ENCODE measurements at regions not wholly inside any gene's neighbourhood (a gene's known extent, or its start where the extent isn't known, plus 50 kb on each side); places are given as distances from the start of the nearest gene placed in this dataset.

DNA sequence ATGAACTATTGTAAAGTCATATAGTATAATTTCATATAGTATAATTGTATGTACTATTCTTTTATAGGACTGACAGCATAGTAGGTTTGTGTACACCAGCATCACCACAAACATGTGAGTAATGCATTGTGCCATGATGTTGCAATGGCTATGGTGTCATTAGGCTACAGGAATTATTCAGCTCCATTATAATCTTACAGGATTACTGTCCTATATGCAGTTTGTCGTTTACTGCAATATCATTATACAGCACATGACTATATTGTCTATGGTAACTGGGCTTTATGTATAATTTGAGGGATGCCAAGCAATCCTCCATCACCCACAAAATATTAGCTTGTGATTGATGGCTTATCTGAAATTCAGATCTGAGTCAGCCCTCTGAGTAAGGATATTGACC, 54.2 kb upstream of the PBX1 start:
- TF ChIP-seq SMC3 (IDR thresholded peaks at IDR 0.05; ENCODE audit: low read depth, low read length), result no peak
- no peak for TF ChIP-seq RAD21 (IDR thresholded peaks at IDR 0.05; ENCODE audit: low read length)
- TF ChIP-seq, protein P1, sequence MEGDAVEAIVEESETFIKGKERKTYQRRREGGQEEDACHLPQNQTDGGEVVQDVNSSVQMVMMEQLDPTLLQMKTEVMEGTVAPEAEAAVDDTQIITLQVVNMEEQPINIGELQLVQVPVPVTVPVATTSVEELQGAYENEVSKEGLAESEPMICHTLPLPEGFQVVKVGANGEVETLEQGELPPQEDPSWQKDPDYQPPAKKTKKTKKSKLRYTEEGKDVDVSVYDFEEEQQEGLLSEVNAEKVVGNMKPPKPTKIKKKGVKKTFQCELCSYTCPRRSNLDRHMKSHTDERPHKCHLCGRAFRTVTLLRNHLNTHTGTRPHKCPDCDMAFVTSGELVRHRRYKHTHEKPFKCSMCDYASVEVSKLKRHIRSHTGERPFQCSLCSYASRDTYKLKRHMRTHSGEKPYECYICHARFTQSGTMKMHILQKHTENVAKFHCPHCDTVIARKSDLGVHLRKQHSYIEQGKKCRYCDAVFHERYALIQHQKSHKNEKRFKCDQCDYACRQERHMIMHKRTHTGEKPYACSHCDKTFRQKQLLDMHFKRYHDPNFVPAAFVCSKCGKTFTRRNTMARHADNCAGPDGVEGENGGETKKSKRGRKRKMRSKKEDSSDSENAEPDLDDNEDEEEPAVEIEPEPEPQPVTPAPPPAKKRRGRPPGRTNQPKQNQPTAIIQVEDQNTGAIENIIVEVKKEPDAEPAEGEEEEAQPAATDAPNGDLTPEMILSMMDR (IDR thresholded peaks at IDR 0.05), result no peak
- no peak for TF ChIP-seq FOXM1 (IDR thresholded peaks at IDR 0.05; ENCODE audit: low read depth)
- TF ChIP-seq, protein P2, sequence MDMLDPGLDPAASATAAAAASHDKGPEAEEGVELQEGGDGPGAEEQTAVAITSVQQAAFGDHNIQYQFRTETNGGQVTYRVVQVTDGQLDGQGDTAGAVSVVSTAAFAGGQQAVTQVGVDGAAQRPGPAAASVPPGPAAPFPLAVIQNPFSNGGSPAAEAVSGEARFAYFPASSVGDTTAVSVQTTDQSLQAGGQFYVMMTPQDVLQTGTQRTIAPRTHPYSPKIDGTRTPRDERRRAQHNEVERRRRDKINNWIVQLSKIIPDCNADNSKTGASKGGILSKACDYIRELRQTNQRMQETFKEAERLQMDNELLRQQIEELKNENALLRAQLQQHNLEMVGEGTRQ (IDR thresholded peaks at IDR 0.05; ENCODE audit: borderline replicate concordance, low read depth, low read length), result no peak
- TF ChIP-seq, protein P3, sequence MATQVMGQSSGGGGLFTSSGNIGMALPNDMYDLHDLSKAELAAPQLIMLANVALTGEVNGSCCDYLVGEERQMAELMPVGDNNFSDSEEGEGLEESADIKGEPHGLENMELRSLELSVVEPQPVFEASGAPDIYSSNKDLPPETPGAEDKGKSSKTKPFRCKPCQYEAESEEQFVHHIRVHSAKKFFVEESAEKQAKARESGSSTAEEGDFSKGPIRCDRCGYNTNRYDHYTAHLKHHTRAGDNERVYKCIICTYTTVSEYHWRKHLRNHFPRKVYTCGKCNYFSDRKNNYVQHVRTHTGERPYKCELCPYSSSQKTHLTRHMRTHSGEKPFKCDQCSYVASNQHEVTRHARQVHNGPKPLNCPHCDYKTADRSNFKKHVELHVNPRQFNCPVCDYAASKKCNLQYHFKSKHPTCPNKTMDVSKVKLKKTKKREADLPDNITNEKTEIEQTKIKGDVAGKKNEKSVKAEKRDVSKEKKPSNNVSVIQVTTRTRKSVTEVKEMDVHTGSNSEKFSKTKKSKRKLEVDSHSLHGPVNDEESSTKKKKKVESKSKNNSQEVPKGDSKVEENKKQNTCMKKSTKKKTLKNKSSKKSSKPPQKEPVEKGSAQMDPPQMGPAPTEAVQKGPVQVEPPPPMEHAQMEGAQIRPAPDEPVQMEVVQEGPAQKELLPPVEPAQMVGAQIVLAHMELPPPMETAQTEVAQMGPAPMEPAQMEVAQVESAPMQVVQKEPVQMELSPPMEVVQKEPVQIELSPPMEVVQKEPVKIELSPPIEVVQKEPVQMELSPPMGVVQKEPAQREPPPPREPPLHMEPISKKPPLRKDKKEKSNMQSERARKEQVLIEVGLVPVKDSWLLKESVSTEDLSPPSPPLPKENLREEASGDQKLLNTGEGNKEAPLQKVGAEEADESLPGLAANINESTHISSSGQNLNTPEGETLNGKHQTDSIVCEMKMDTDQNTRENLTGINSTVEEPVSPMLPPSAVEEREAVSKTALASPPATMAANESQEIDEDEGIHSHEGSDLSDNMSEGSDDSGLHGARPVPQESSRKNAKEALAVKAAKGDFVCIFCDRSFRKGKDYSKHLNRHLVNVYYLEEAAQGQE (IDR thresholded peaks at IDR 0.05; ENCODE audit: low read depth, low read length), result no peak
- TF ChIP-seq, protein P4, sequence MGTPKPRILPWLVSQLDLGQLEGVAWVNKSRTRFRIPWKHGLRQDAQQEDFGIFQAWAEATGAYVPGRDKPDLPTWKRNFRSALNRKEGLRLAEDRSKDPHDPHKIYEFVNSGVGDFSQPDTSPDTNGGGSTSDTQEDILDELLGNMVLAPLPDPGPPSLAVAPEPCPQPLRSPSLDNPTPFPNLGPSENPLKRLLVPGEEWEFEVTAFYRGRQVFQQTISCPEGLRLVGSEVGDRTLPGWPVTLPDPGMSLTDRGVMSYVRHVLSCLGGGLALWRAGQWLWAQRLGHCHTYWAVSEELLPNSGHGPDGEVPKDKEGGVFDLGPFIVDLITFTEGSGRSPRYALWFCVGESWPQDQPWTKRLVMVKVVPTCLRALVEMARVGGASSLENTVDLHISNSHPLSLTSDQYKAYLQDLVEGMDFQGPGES (IDR thresholded peaks at IDR 0.05; ENCODE audit: low read depth, low read length), result no peak
- TF ChIP-seq, protein P5, sequence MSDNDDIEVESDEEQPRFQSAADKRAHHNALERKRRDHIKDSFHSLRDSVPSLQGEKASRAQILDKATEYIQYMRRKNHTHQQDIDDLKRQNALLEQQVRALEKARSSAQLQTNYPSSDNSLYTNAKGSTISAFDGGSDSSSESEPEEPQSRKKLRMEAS (IDR thresholded peaks at IDR 0.05; ENCODE audit: low read depth), result no peak

Measured in SK-N-SH (cell line).